ENCODE measurements at regions not wholly inside any gene's neighbourhood (a gene's known extent, or its start where the extent isn't known, plus 50 kb on each side); places are given as distances from the start of the nearest gene placed in this dataset.

GRCh38 chr22:34225278-34225677, 305.0 kb upstream of the LARGE1 start (continued):
- TF ChIP-seq EZH2phosphoT487 (IDR thresholded peaks at IDR 0.05; ENCODE audit: borderline replicate concordance) (no peak), SRF (IDR thresholded peaks at IDR 0.05; ENCODE audit: low read depth) (no peak), JUND (IDR thresholded peaks at IDR 0.05) (no peak), FOSL1 (IDR thresholded peaks at IDR 0.05; ENCODE audit: low read depth) (no peak), POLR2AphosphoS5 (IDR thresholded peaks at IDR 0.05; ENCODE audit: low read depth, low read length) (no peak), ZFX (IDR thresholded peaks at IDR 0.05) (no peak), CBX3 (IDR thresholded peaks at IDR 0.05; ENCODE audit: low read depth) (no peak)

DNA sequence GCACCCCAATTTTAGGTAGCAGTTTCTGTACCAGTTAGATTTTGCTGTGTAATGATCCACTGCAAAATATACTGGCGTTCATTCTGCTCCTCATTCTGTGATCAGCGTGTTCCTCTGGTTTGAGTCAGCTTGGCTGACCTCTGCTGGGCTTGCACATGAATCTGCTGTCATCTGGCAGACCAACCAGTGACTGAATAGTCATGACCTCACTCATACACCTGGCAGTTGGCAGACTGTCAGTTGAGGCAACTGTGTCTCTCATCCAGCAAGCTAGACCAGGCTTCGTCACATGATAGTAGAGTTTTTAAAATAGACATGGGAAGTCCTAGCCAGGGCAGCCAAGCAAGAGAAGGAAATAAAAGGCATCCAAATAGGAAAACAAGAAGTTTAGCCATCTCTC, 316.3 kb upstream of the LARGE1 start:
- ChIA-PET RAD21 (ENCODE audit: low non-redundant PET in 1 of 2, low total read pairs in 2 of 2, uncharacterized antibody in 2 of 2, unreplicated experiment in 2 of 2) (no interaction called here), CTCF (no interaction called here), POLR2A (no interaction called here)
- Histone ChIP-seq H3K9me3 (ENCODE audit: control insufficient read depth in 1 of 2, insufficient read depth in 1 of 2, low read depth in 1 of 2, low read length in 2 of 2) (peaks cover 8 to 31% of the 10 kb centered on the region in 2 experiments; a peak in 2 of 4 replicates), H3K9ac (ENCODE audit: low read length) (no peak overlapping the region), H4K20me1 (ENCODE audit: insufficient read depth) (no peaks in the 10 kb centered on the region), H3K27me3 (ENCODE audit: insufficient read depth, low read length) (no peaks in the 10 kb centered on the region), H3K4me1 (ENCODE audit: control insufficient read depth in 1 of 2, insufficient read depth in 2 of 2, low read length in 2 of 2) (no peaks in the 10 kb centered on the region), H3K79me2 (ENCODE audit: insufficient read depth, low read length) (no peaks in the 10 kb centered on the region), H3K27ac (ENCODE audit: low read depth, low read length) (no peak overlapping the region), H3K4me2 (ENCODE audit: low read length) (no peak overlapping the region), H3K36me3 (ENCODE audit: control insufficient read depth in 1 of 2, insufficient read depth in 2 of 2, low read length in 2 of 2) (no peaks in the 10 kb centered on the region), H3K4me3 (replicated peaks in 1 of 2; ENCODE audit: low read depth in 1 of 2, low read length in 2 of 2) (no peak overlapping the region), H3K9me2 (ENCODE audit: insufficient read depth) (no peaks in the 10 kb centered on the region), H2AFZ (ENCODE audit: low read depth, low read length, poor library complexity, severe bottlenecking) (no peak overlapping the region)
- TF ChIP-seq CBX3 (IDR thresholded peaks at IDR 0.05; ENCODE audit: low read depth) = no peak
- TF ChIP-seq JUND (IDR thresholded peaks at IDR 0.05) = no peak
- TF ChIP-seq REST (IDR thresholded peaks at IDR 0.05; ENCODE audit: low read depth) = no peak
- TF ChIP-seq FOSL1 (IDR thresholded peaks at IDR 0.05; ENCODE audit: low read depth) = no peak
- TF ChIP-seq SIN3A (IDR thresholded peaks at IDR 0.05; ENCODE audit: low read depth) = no peak
- no peak for TF ChIP-seq SRF (IDR thresholded peaks at IDR 0.05; ENCODE audit: low read depth)
- TF ChIP-seq, protein P1, sequence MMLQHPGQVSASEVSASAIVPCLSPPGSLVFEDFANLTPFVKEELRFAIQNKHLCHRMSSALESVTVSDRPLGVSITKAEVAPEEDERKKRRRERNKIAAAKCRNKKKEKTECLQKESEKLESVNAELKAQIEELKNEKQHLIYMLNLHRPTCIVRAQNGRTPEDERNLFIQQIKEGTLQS (IDR thresholded peaks at IDR 0.05) = no peak
- TF ChIP-seq POLR2A (IDR thresholded peaks at IDR 0.05; ENCODE audit: borderline replicate concordance, extremely low read depth, insufficient read depth, insufficient read length) = no peak
- TF ChIP-seq SP1 (IDR thresholded peaks at IDR 0.05; ENCODE audit: low read depth) = no peak
- TF ChIP-seq TCF7L2 (IDR thresholded peaks at IDR 0.05; ENCODE audit: borderline replicate concordance, extremely low read depth, insufficient read depth, insufficient read length) = no peak
- no peak for TF ChIP-seq ELF1 (IDR thresholded peaks at IDR 0.05; ENCODE audit: borderline replicate concordance, low read depth)
- intact Hi-C loops (cut with micrococcal nuclease) = no loop called here
- ATAC-seq (no peak), DNase-seq (ENCODE audit: low read depth, low spot score) (no peak)
- no TSS peak for BruUV-seq (replicated peaks)
